Neural cell (in vitro differentiated cells): ENCODE measurements at regions not wholly inside any gene's neighbourhood (a gene's known extent, or its start where the extent isn't known, plus 50 kb on each side); places are given as distances from the start of the nearest gene placed in this dataset.

Experiments
- H2AFZ ChIP-seq: fragments of 200-600, 300-800 bp; sonication (generic), shearing (Covaris generic); 2 replicates; pipeline ENCODE4 v1.6.0; 2014; ENCODE audit warnings: low read depth, mild to moderate bottlenecking, antibody characterized with exemption, low read length, moderate library complexity
- H3F3A ChIP-seq: fragments of 200-600 bp; shearing (Covaris generic); 2 replicates; pipeline ENCODE4 v1.6.1; 2016; ENCODE audit warnings: mild to moderate bottlenecking, moderate library complexity, mixed read lengths, antibody characterized with exemption, low read length; ENCODE audit not compliant: insufficient read depth, poor library complexity, severe bottlenecking
- H3K27ac ChIP-seq: fragments of 200-600, 300-800 bp; sonication (generic), shearing (Covaris generic); 2 replicates; pipeline ENCODE4 v1.5.1; 2014; ENCODE audit warnings: mild to moderate bottlenecking, low read length, moderate library complexity
- H3K27me3 ChIP-seq: fragments of 300-800, 200-600 bp; sonication (generic), shearing (Covaris generic); 2 replicates; pipeline ENCODE4 v1.6.0; 2014; ENCODE audit warnings: mild to moderate bottlenecking, low read depth, low read length, moderate library complexity; ENCODE audit not compliant: insufficient read depth
- H3K36me3 ChIP-seq: fragments of 300-800, 200-600 bp; sonication (generic), shearing (Covaris generic); 2 replicates; pipeline ENCODE4 v1.5.1; 2014; ENCODE audit warnings: mild to moderate bottlenecking, antibody characterized with exemption, low read length, moderate library complexity; ENCODE audit not compliant: insufficient read depth
- H3K4me2 ChIP-seq: fragments of 300-800, 200-600 bp; sonication (generic), shearing (Covaris generic); 2 replicates; pipeline ENCODE4 v1.6.0; 2014; ENCODE audit warnings: mild to moderate bottlenecking, low read length
- H3K4me3 ChIP-seq: fragments of 300-800, 200-600 bp; sonication (generic), shearing (Covaris generic); 2 replicates; pipeline ENCODE4 v1.5.1; 2014; ENCODE audit warnings: mild to moderate bottlenecking, low read length, moderate library complexity
- H3K79me2 ChIP-seq: fragments of 200-600 bp; shearing (Covaris generic); replicated peaks from 2 replicates; pipeline ENCODE4 v1.6.0; 2014; ENCODE audit warnings: mild to moderate bottlenecking, low read length, moderate library complexity; ENCODE audit not compliant: insufficient read depth
- H3K9ac ChIP-seq: fragments of 300-800, 200-600 bp; sonication (generic), shearing (Covaris generic); 2 replicates; pipeline ENCODE4 v1.6.1; 2016; ENCODE audit warnings: mild to moderate bottlenecking, low read length, mixed read lengths
- H3K9me2 ChIP-seq: fragments of 200-600 bp; shearing (Covaris generic); 2 replicates; pipeline ENCODE4 v1.6.1; 2016; ENCODE audit warnings: mild to moderate bottlenecking, low read length, mixed read lengths; ENCODE audit not compliant: insufficient read depth
- H3K9me3 ChIP-seq: fragments of 200-600, 300-800 bp; sonication (generic), shearing (Covaris generic); 2 replicates; pipeline ENCODE4 v1.6.1; 2016; ENCODE audit warnings: mild to moderate bottlenecking, mixed run types, low read length, moderate library complexity, mixed read lengths
- H4K20me1 ChIP-seq: fragments of 200-600 bp; shearing (Covaris generic); 2 replicates; pipeline ENCODE4 v1.6.1; 2016; ENCODE audit warnings: mild to moderate bottlenecking, mixed run types; ENCODE audit not compliant: insufficient read depth
- CTCF ChIP-seq: fragments of 450-650 bp; IDR thresholded peaks from 2 replicates; pipeline ENCODE4 v1.5.1; 2014; ENCODE audit warnings: antibody characterized with exemption, mild to moderate bottlenecking, moderate library complexity; ENCODE audit not compliant: poor library complexity, severe bottlenecking
- EP300 ChIP-seq: fragments of 450-650 bp; conservative IDR thresholded peaks from 2 replicates; pipeline ENCODE4 v1.6.1; 2014; ENCODE audit warnings: antibody characterized with exemption, mild to moderate bottlenecking, moderate library complexity; ENCODE audit not compliant: poor library complexity, severe bottlenecking
- EZH2 ChIP-seq: fragments of 200-600, 300-800 bp; shearing (Covaris generic), sonication (generic); IDR thresholded peaks from 2 replicates; pipeline ENCODE4 v1.6.1; 2014; ENCODE audit warnings: antibody characterized with exemption, low read length, borderline replicate concordance, mild to moderate bottlenecking; ENCODE audit not compliant: insufficient read depth, poor library complexity, severe bottlenecking
- MXI1 ChIP-seq: fragments of 450-650 bp; conservative IDR thresholded peaks from 2 replicates; pipeline ENCODE4 v1.6.1; 2014; ENCODE audit warnings: antibody characterized with exemption, mild to moderate bottlenecking; ENCODE audit not compliant: poor library complexity, severe bottlenecking
- POLR2AphosphoS5 ChIP-seq: IDR thresholded peaks from 2 replicates; pipeline ENCODE4 v1.6.1; 2012
- RAD21 ChIP-seq: fragments of 450-650 bp; conservative IDR thresholded peaks from 2 replicates; pipeline ENCODE4 v1.6.1; 2014; ENCODE audit warnings: antibody characterized with exemption, mild to moderate bottlenecking, moderate library complexity
- REST ChIP-seq: IDR thresholded peaks from 2 replicates; pipeline ENCODE4 v1.6.1; 2012; ENCODE audit warnings: borderline replicate concordance
- SMC3 ChIP-seq: fragments of 450-650 bp; conservative IDR thresholded peaks from 2 replicates; pipeline ENCODE4 v1.6.1; 2014; ENCODE audit warnings: antibody characterized with exemption, mild to moderate bottlenecking, moderate library complexity; ENCODE audit not compliant: poor library complexity
- TAF1 ChIP-seq: IDR thresholded peaks from 2 replicates; pipeline ENCODE4 v1.6.1; 2012; ENCODE audit warnings: low read depth

- no peaks in the 10 kb centered on the region for H3K9me2 ChIP-seq
- no peaks in the 10 kb centered on the region for H3F3A ChIP-seq
- H3K4me3 ChIP-seq = no peak overlapping the region
- no peaks in the 10 kb centered on the region for H3K27me3 ChIP-seq
- no peak overlapping the region for H3K9ac ChIP-seq
- H2AFZ ChIP-seq = no peak overlapping the region
- H3K36me3 ChIP-seq = no peaks in the 10 kb centered on the region
- no peak for TF ChIP-seq EZH2
- no peak for TF ChIP-seq POLR2AphosphoS5
- TF ChIP-seq REST = no peak
- no peak for TF ChIP-seq EP300
- no peak for TF ChIP-seq SMC3
- H3K27ac ChIP-seq = no peak overlapping the region
- no peak overlapping the region for H3K4me2 ChIP-seq
- no peaks in the 10 kb centered on the region for H4K20me1 ChIP-seq
- no peaks in the 10 kb centered on the region for H3K9me3 ChIP-seq
- no peaks in the 10 kb centered on the region for H3K79me2 ChIP-seq
Observed at GRCh38 chrX:143296521-143296920, 220.8 kb downstream of the SPANXN3 start.

- Histone ChIP-seq H3K9ac (no peak overlapping the region), H3K36me3 (no peaks in the 10 kb centered on the region), H3K27ac (no peak overlapping the region), H3K9me3 (no peaks in the 10 kb centered on the region), H3K27me3 (no peaks in the 10 kb centered on the region), H3F3A (no peaks in the 10 kb centered on the region), H4K20me1 (no peaks in the 10 kb centered on the region), H3K4me2 (no peak overlapping the region), H2AFZ (no peak overlapping the region), H3K79me2 (no peaks in the 10 kb centered on the region), H3K9me2 (no peaks in the 10 kb centered on the region), H3K4me3 (no peak overlapping the region)
- TF ChIP-seq TAF1 (no peak), RAD21 (no peak), MXI1 (no peak), EZH2 (no peak), REST (no peak), CTCF (no peak), EP300 (no peak), SMC3 (no peak), POLR2AphosphoS5 (no peak)
Observed at GRCh38 chrX:143287236-143287635, 230.0 kb downstream of the SPANXN3 start.
